GM23248 (cell line): ENCODE measurements at regions not wholly inside any gene's neighbourhood (a gene's known extent, or its start where the extent isn't known, plus 50 kb on each side); places are given as distances from the start of the nearest gene placed in this dataset.

Experiments
- DNase-seq: peaks from one replicate; pipeline ENCODE4 v3.0.0-alpha.2; 2015
- H2AFZ ChIP-seq: fragments of 200-600 bp; sonication (generic); 2 replicates; pipeline ENCODE4 v1.6.1; 2016; ENCODE audit warnings: antibody characterized with exemption
- H3F3A ChIP-seq: fragments of 200-600 bp; sonication (generic); 2 replicates; pipeline ENCODE4 v1.6.1; 2016; ENCODE audit warnings: mild to moderate bottlenecking, antibody characterized with exemption, mixed run types; ENCODE audit not compliant: insufficient read depth
- H3K27ac ChIP-seq: fragments of 200-600 bp; sonication (generic); 2 replicates; pipeline ENCODE4 v1.5.1; 2016; ENCODE audit warnings: mild to moderate bottlenecking
- H3K27me3 ChIP-seq: fragments of 200-600 bp; sonication (generic); replicated peaks from 2 replicates; pipeline ENCODE4 v1.6.1; 2016; ENCODE audit warnings: mild to moderate bottlenecking; ENCODE audit not compliant: insufficient read depth
- H3K36me3 ChIP-seq: fragments of 200-600 bp; sonication (generic); 2 replicates; pipeline ENCODE4 v1.6.1; 2016; ENCODE audit warnings: low read depth, mild to moderate bottlenecking
- H3K4me1 ChIP-seq: fragments of 200-600 bp; sonication (generic); 2 replicates; pipeline ENCODE4 v1.6.1; 2016; ENCODE audit warnings: mild to moderate bottlenecking; ENCODE audit not compliant: insufficient read depth
- H3K4me2 ChIP-seq: fragments of 200-600 bp; sonication (generic); one replicate; pipeline ENCODE4 v1.6.1; 2016; ENCODE audit warnings: mild to moderate bottlenecking; ENCODE audit not compliant: unreplicated experiment
- H3K4me3 ChIP-seq: fragments of 200-600 bp; sonication (generic); 2 replicates; pipeline ENCODE4 v1.5.1; 2016; ENCODE audit warnings: mild to moderate bottlenecking
- H3K79me2 ChIP-seq: fragments of 200-600 bp; sonication (generic); 2 replicates; pipeline ENCODE4 v1.6.1; 2016; ENCODE audit warnings: mild to moderate bottlenecking; ENCODE audit not compliant: insufficient read depth
- H3K9ac ChIP-seq: fragments of 200-600 bp; sonication (generic); 2 replicates; pipeline ENCODE4 v1.6.1; 2016; ENCODE audit warnings: mild to moderate bottlenecking
- H3K9me2 ChIP-seq: fragments of 200-600 bp; sonication (generic); 2 replicates; pipeline ENCODE4 v1.6.1; 2016; ENCODE audit warnings: mixed run types, mild to moderate bottlenecking, moderate library complexity; ENCODE audit not compliant: insufficient read depth
- H3K9me3 ChIP-seq: fragments of 200-600 bp; sonication (generic); one replicate; pipeline ENCODE4 v1.6.1; 2017; ENCODE audit warnings: low read depth
- H4K20me1 ChIP-seq: fragments of 200-600 bp; sonication (generic); 2 replicates; pipeline ENCODE4 v1.6.0; 2016; ENCODE audit not compliant: insufficient read depth
- EZH2 ChIP-seq: fragments of 200-600 bp; sonication (generic); IDR thresholded peaks from 2 replicates; pipeline ENCODE4 v1.6.1; 2018; ENCODE audit warnings: antibody characterized with exemption, mild to moderate bottlenecking; ENCODE audit not compliant: insufficient read depth, poor library complexity, severe bottlenecking
- EZH2phosphoT487 ChIP-seq: fragments of 200-600 bp; sonication (generic); IDR thresholded peaks from 2 replicates; pipeline ENCODE4 v1.6.1; 2018; ENCODE audit warnings: antibody characterized with exemption, moderate library complexity, mild to moderate bottlenecking, low read depth; ENCODE audit not compliant: insufficient read depth
- WGBS, 2 experiments: methylation state at CpG; one replicate each; pipeline ENCODE4 v1.1.6; 2015 to 2017; ENCODE audit warnings: low lambda C conversion rate in 2 of 2, low coverage in 1 of 2; ENCODE audit errors: missing lambda C conversion rate in 2 of 2; 5-methylcytosine and 5-hydroxymethylcytosine counted together
- in situ Hi-C: fragments of 300-500 bp; cut with MboI; formaldehyde crosslinking; loops from 2 replicates; pipeline ENCODE4 v1.15.0; 2020

DNA sequence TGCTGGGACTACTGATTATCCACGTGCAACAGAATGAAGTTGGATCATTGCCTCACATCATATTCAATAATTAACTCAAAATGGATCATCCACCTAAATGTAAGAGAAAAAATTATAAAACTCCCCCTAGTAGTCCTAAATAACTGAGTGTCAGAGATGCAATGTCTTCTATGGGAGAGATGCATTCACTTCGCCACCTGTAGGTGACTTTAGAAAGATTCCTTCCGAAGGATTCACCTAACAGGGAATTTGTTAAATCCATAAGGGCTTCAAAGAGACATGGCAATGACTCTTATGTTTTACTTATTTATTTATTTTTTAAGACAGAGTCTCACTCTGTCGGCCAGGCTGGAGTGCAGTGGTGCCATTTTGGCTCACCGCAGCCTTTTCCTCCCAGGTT is 526.0 kb downstream of the MTRR start:
- no peak for TF ChIP-seq EZH2
- no peak for TF ChIP-seq EZH2phosphoT487
- H3F3A ChIP-seq = no peaks in the 10 kb centered on the region
- WGBS, 2 experiments = 81 to 83% methylated on average over 5 of the region's 5 CpGs
- H3K27me3 ChIP-seq = no peaks in the 10 kb centered on the region
- H3K27ac ChIP-seq = no peak overlapping the region
- no peak overlapping the region for H3K9ac ChIP-seq
- H3K4me1 ChIP-seq = no peaks in the 10 kb centered on the region
- H2AFZ ChIP-seq = no peak overlapping the region
- no peaks in the 10 kb centered on the region for H3K9me3 ChIP-seq
- no peaks in the 10 kb centered on the region for H3K9me2 ChIP-seq
- DNase-seq = no peak
- no peak overlapping the region for H3K4me3 ChIP-seq
- H3K4me2 ChIP-seq = no peak overlapping the region
- no peaks in the 10 kb centered on the region for H3K79me2 ChIP-seq
- no peaks in the 10 kb centered on the region for H3K36me3 ChIP-seq
- H4K20me1 ChIP-seq = no peaks in the 10 kb centered on the region
- in situ Hi-C loops = no loop called here

DNA sequence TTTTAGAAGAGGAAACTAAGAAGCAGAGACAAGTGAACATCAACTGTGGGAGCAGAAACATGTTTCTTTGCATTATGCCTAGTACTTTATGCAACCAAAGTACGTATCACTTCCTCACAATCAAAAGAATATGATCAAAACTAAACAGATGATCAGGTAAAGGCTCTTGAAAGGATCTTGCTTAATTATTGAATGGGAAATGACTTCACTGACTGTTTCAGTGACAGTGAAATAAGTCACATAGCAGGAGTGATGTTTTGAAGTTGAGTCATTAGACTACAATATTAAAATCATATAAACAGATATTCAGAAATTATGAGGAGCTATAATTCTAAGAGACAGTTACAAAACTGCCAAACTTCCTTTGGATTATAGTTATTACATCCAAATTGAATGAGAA is 527.3 kb downstream of the MTRR start:
- DNase-seq = peak; percentile 2
- no peaks in the 10 kb centered on the region for H3F3A ChIP-seq
- no peaks in the 10 kb centered on the region for H3K27me3 ChIP-seq
- 32 to 51% methylated on average over 1 of the region's 1 CpG for WGBS, 2 experiments
- H3K9me2 ChIP-seq = no peaks in the 10 kb centered on the region
- no peaks in the 10 kb centered on the region for H3K79me2 ChIP-seq
- H3K9me3 ChIP-seq = no peaks in the 10 kb centered on the region
- in situ Hi-C loops = no loop called here
- H4K20me1 ChIP-seq = no peaks in the 10 kb centered on the region
- no peak overlapping the region for H3K9ac ChIP-seq
- no peaks in the 10 kb centered on the region for H3K36me3 ChIP-seq
- no peaks in the 10 kb centered on the region for H3K4me1 ChIP-seq
- H3K4me3 ChIP-seq = no peak overlapping the region
- TF ChIP-seq EZH2 = no peak
- TF ChIP-seq EZH2phosphoT487 = no peak
- H2AFZ ChIP-seq = no peak overlapping the region
- H3K27ac ChIP-seq = no peak overlapping the region
- H3K4me2 ChIP-seq = no peak overlapping the region

DNA sequence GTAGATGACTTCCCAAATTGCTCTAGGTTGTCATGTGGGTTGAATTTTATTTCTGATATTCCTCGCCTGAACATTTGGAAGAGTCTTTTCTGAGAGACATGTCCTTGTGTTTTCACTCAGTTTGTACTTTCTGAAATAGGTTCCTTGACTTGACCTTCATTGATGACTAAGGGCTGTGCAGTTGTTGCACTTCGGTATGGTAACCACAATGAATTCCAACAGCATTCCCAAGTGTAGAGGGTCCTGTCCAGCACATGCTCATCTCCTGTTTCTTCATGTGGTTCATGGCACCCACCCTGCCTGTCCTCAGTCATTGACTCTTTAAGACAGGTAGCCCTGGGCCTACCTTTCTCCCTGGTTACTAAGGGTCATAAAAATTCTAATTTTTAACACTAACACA is 527.8 kb downstream of the MTRR start:
- Histone ChIP-seq H3K27me3 (no peaks in the 10 kb centered on the region), H3F3A (no peaks in the 10 kb centered on the region), H3K27ac (no peak overlapping the region), H3K4me2 (no peak overlapping the region), H3K4me1 (no peaks in the 10 kb centered on the region), H3K9ac (no peak overlapping the region), H3K36me3 (no peaks in the 10 kb centered on the region), H3K4me3 (no peak overlapping the region), H3K9me3 (no peaks in the 10 kb centered on the region), H3K9me2 (no peaks in the 10 kb centered on the region), H2AFZ (no peak overlapping the region), H3K79me2 (no peaks in the 10 kb centered on the region), H4K20me1 (no peaks in the 10 kb centered on the region)
- in situ Hi-C loops = no loop called here
- peak; percentile 14 for DNase-seq
- WGBS, 2 experiments = 18 to 20% methylated on average over 2 of the region's 2 CpGs
- no peak for TF ChIP-seq EZH2
- no peak for TF ChIP-seq EZH2phosphoT487

- H3K9ac ChIP-seq = no peak overlapping the region
- WGBS, 2 experiments = 57 to 60% methylated on average over 4 of the region's 4 CpGs
- TF ChIP-seq EZH2phosphoT487 (no peak), EZH2 (no peak)
- H4K20me1 ChIP-seq = no peaks in the 10 kb centered on the region
- H3K4me1 ChIP-seq = no peaks in the 10 kb centered on the region
- H3K27ac ChIP-seq = no peak overlapping the region
- H3K9me2 ChIP-seq = no peaks in the 10 kb centered on the region
- H3K9me3 ChIP-seq = no peaks in the 10 kb centered on the region
- no peaks in the 10 kb centered on the region for H3F3A ChIP-seq
- no peak for DNase-seq
- H3K27me3 ChIP-seq = no peaks in the 10 kb centered on the region
- no peak overlapping the region for H2AFZ ChIP-seq
- no peak overlapping the region for H3K4me2 ChIP-seq
- in situ Hi-C loops = no loop called here
- H3K4me3 ChIP-seq = no peak overlapping the region
- no peaks in the 10 kb centered on the region for H3K79me2 ChIP-seq
- no peaks in the 10 kb centered on the region for H3K36me3 ChIP-seq
Observed at GRCh38 chr5:8399471-8399870, 530.5 kb downstream of the MTRR start.

DNA sequence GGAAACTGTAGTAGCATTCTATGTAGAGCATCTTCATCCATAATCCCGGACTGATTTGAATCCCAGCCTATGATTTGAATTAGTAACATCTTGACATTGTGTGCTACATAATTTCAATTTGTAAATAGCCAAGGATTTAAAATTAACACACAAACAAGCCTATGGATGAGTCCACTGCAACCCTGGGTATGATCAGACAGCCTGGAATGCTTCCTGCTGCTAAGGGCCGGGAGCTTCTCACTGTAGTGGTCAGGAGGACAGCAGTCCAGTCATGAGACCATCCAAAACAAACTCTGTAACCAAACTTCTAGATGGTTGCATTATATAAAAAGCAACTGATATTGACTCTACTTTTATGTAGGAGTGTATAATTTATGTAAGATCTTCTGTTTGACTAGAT is 539.3 kb downstream of the MTRR start:
- peak; percentile 20 for DNase-seq
- Histone ChIP-seq H3K9me3 (no peaks in the 10 kb centered on the region), H3K36me3 (no peaks in the 10 kb centered on the region), H3K27ac (no peak overlapping the region), H3K4me1 (no peaks in the 10 kb centered on the region), H4K20me1 (no peaks in the 10 kb centered on the region), H3K9ac (no peak overlapping the region), H3K4me3 (no peak overlapping the region), H3K9me2 (no peaks in the 10 kb centered on the region), H3K79me2 (no peaks in the 10 kb centered on the region), H3K4me2 (no peak overlapping the region), H3K27me3 (no peaks in the 10 kb centered on the region), H2AFZ (no peak overlapping the region), H3F3A (no peaks in the 10 kb centered on the region)
- WGBS, 2 experiments = 19 to 30% methylated on average over 2 of the region's 2 CpGs
- in situ Hi-C loops = no loop called here
- no peak for TF ChIP-seq EZH2phosphoT487
- TF ChIP-seq EZH2 = no peak
